ENCODE measurements at regions not wholly inside any gene's neighbourhood (a gene's known extent, or its start where the extent isn't known, plus 50 kb on each side); places are given as distances from the start of the nearest gene placed in this dataset.

DNA sequence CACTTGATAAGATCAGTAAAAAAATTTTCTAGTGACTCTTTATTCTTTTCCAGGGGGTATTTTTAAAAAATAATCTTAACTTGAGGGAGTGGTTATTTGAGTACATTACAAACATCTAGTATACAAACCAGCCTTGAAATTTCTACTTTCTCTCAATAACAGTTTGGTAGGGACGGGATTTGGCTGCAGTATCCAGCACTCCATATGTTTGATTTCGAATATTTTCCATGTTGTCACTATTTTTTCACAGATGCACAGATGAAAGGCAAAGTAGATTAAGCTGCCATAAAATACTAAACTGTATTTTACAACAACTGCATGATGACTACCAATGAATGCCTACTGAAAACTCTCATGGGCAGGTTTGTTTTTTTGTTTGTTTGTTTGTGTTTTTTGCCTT is 225.0 kb downstream of the COX7B2 start:
- no peak overlapping the region for H3K9ac ChIP-seq (ENCODE audit: low read depth in 2 of 2, low read length in 2 of 2)
- no peak overlapping the region for H3K4me3 ChIP-seq
- intact Hi-C loops (cut with DNase I), result no loop called here
- H3K27ac ChIP-seq, result no peak overlapping the region
- H3K27me3 ChIP-seq, result no peaks in the 10 kb centered on the region
- DNase-seq, result no peak
- no peaks in the 10 kb centered on the region for H3K4me1 ChIP-seq
- TF ChIP-seq, protein P1, sequence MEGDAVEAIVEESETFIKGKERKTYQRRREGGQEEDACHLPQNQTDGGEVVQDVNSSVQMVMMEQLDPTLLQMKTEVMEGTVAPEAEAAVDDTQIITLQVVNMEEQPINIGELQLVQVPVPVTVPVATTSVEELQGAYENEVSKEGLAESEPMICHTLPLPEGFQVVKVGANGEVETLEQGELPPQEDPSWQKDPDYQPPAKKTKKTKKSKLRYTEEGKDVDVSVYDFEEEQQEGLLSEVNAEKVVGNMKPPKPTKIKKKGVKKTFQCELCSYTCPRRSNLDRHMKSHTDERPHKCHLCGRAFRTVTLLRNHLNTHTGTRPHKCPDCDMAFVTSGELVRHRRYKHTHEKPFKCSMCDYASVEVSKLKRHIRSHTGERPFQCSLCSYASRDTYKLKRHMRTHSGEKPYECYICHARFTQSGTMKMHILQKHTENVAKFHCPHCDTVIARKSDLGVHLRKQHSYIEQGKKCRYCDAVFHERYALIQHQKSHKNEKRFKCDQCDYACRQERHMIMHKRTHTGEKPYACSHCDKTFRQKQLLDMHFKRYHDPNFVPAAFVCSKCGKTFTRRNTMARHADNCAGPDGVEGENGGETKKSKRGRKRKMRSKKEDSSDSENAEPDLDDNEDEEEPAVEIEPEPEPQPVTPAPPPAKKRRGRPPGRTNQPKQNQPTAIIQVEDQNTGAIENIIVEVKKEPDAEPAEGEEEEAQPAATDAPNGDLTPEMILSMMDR (IDR thresholded peaks at IDR 0.05), result no peak
- H3K9me3 ChIP-seq, result no peaks in the 10 kb centered on the region
- H3K36me3 ChIP-seq, result no peaks in the 10 kb centered on the region

- intact Hi-C loops (cut with DNase I), result no loop called here
- H3K27ac ChIP-seq, result no peak overlapping the region
- TF ChIP-seq, protein P1 (IDR thresholded peaks at IDR 0.05), result no peak
Measured at GRCh38 chr4:46676364-46676763, 232.7 kb downstream of the COX7B2 start.

DNA sequence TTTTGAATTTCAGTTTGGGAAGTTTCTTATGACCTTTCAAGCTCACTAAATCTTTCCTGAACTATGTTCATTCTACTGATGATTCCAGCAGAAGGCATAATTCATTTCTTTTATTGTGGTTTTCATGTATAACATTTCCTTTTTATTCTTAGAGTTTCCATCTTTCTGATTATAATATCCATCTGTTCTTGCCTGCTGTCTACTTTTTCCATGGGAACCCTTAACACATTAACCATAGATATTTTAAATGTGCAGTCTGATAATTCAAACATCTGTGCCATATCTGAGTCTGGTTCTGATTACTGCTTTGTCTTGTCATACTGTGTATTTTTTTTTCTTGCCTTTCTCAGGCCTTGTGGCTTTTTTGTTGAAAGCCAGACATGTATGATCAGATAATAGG is 234.7 kb downstream of the COX7B2 start:
- TF ChIP-seq, protein P1 (IDR thresholded peaks at IDR 0.05), result no peak
- Histone ChIP-seq H3K36me3 (no peaks in the 10 kb centered on the region), H3K4me1 (no peaks in the 10 kb centered on the region), H3K9ac (ENCODE audit: low read depth in 2 of 2, low read length in 2 of 2) (no peak overlapping the region), H3K4me3 (no peak overlapping the region), H3K9me3 (no peaks in the 10 kb centered on the region), H3K27me3 (no peaks in the 10 kb centered on the region), H3K27ac (no peak overlapping the region)
- DNase-seq, result no peak
- intact Hi-C loops (cut with DNase I), result no loop called here

More at GRCh38 chr4:46676364-46676763, 232.7 kb downstream of the COX7B2 start:
- H3K4me1 ChIP-seq, result no peaks in the 10 kb centered on the region
- DNase-seq, result no peak
- H3K36me3 ChIP-seq, result no peaks in the 10 kb centered on the region
- H3K27me3 ChIP-seq, result no peaks in the 10 kb centered on the region
- no peaks in the 10 kb centered on the region for H3K9me3 ChIP-seq
- H3K4me3 ChIP-seq, result no peak overlapping the region
- no peak overlapping the region for H3K9ac ChIP-seq (ENCODE audit: low read depth in 2 of 2, low read length in 2 of 2)

DNA sequence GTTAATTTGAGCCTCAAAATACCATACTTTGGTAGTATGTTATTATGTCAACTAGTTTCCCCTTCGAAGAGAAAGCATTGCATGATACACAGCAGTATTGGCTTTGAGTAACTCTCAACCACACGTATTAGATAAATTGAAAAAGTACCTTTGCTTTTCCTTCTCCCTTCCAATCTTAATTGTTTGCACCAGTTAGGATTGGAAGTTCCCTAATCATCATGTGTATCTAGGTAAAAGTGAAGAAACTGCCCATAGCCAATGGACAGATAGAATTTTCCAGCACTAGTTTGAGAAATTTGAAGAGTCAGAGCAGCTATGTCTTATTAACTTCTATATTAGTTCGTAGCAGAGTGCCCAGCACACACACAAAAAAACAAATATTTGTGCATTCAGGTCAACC is 241.3 kb downstream of the COX7B2 start:
- H3K4me1 ChIP-seq, result no peaks in the 10 kb centered on the region
- DNase-seq, result no peak
- H3K4me3 ChIP-seq, result no peak overlapping the region
- no peak overlapping the region for H3K27ac ChIP-seq
- no peaks in the 10 kb centered on the region for H3K9me3 ChIP-seq
- TF ChIP-seq, protein P1 (IDR thresholded peaks at IDR 0.05), result no peak
- H3K36me3 ChIP-seq, result no peaks in the 10 kb centered on the region
- intact Hi-C loops (cut with DNase I), result no loop called here
- no peaks in the 10 kb centered on the region for H3K27me3 ChIP-seq
- no peak overlapping the region for H3K9ac ChIP-seq (ENCODE audit: low read depth in 2 of 2, low read length in 2 of 2)

DNA sequence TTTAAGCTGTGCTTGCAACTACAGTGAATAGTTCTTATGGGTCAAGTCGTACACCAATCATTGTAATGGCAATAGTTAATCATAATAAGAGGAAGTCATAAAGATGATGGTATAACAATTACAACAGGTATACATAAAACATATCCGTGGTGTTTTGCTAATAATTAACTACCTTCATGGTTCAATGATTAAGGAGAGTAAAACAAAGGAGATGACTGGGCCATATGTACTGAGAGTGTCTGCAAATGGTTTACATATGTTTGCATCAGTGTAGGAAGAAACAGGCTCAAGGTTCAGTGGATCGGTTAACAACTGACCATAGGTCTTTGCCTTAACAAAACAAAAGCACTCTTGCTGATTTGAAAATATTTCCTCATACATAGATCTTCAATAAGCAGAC is 253.0 kb downstream of the COX7B2 start:
- no peak overlapping the region for H3K9ac ChIP-seq (ENCODE audit: low read depth in 2 of 2, low read length in 2 of 2)
- no peaks in the 10 kb centered on the region for H3K36me3 ChIP-seq
- DNase-seq, result no peak
- no peaks in the 10 kb centered on the region for H3K27me3 ChIP-seq
- no peaks in the 10 kb centered on the region for H3K9me3 ChIP-seq
- no peak overlapping the region for H3K4me3 ChIP-seq
- H3K27ac ChIP-seq, result no peak overlapping the region
- TF ChIP-seq, protein P1 (IDR thresholded peaks at IDR 0.05), result no peak
- no peaks in the 10 kb centered on the region for H3K4me1 ChIP-seq
- intact Hi-C loops (cut with DNase I), result loop anchor here (10.0 kb wide), 1 partner anchor 321 kb away; no protein-coding TSS in a partner anchor
